ENCODE measurements at regions not wholly inside any gene's neighbourhood (a gene's known extent, or its start where the extent isn't known, plus 50 kb on each side); places are given as distances from the start of the nearest gene placed in this dataset.

DNA sequence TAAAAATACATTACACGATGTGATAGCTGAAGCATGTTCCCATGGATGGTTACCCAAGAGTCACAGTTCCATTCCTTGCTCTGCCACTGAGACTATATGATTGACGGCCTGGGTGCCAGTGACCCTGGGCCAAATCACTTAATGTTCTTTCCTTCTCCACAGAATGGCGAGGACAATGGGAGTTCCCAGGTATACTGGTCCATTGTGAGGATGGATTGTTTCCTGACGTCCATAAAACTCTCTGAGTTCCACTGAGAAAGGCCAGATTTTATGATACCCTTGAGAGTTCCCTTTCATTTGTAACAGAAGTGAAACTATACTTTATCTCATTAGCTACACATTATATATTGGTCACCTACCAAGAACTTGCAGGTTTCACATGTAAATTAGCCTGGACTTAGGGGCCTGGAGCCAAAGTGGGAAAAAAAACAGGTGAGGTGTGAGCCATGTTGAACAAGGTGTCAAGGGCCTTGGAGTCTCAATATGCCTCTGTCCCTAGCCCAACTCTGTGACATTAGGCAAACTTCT lies 502.2 kb upstream of the DAB1 start:
- no peak for DNase-seq (ENCODE audit: low read depth in 2 of 2)

DNA sequence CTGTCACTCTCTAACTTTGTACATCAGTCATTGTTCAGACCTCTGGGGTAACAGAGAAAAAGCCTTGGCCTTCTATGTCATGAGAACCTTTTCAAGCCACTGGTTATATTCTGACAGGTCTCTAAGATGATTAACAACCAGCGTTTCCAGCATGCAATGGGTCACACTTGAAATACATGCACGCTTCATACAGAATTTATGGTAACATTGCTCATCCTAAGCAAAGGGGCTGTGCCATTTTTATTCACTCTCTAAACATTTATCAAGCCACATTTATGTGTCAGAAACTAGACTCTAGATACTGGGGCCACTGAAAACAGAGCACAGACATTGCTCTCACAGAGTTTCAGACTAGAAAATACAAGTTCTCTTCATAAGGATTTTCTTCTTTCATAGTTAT lies 501.4 kb upstream of the DAB1 start:
- no peak for DNase-seq (ENCODE audit: low read depth in 2 of 2)

DNA sequence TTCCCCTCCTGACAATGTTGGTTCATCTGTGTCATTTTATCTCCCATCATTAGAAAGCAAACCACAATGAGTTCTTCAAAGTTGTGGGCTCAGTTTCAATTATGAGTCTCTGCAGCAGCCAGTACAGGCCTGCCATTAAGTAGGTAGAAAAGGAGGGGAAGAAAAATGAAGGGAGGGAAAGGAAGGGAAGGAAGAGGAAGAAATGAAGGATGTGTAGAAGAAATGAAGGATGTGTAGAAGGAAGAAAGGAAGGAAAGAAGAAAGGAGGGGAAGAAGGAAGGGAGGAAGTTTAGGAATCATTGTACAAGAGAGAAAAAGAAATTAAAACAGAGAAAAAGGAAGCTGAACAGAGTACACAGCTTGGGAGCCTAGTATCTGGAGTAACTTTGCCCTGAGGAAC lies 498.3 kb upstream of the DAB1 start:
- DNase-seq (ENCODE audit: low read depth in 2 of 2): no peak

DNA sequence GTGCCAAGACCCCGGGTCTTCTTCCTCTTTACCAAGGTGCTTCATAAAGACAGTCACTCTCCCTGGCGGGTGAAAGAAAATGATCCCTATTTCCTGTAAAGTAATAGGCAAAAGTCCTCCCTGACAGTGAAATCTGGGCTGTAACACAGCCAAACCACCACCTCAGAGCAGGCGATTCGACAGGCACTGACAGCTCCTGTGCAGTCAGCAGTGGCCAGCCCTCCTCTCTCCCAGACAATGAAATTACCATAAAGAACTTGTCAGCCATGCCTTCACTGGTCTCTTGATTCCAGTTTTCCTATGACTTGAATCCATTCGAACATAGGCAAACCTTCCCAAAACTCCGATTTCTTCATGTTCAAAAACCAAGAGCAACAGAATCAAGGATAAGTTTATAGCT lies 492.2 kb upstream of the DAB1 start:
- no peak for DNase-seq (ENCODE audit: low read depth in 2 of 2)

DNA sequence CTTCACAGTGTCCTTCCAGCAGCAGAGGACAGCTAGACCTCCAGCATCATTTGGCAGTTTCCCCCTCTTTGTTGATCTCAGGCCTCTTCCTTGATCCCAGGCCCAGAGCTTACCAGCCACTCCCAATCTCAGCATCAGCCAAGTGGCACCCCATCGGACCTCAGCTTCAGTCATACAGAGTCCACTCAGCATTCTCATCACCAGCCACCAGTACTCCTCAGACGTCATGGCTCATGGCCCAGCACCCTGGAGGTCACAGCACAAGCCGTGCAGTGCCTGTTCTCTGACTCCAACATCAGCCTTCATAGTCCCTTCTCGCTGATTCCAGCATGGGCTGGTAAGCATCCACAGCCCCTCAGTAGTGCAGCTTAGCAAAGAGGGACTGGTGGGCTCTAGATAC lies 487.6 kb upstream of the DAB1 start:
- DNase-seq (ENCODE audit: low read depth in 2 of 2): no peak

DNA sequence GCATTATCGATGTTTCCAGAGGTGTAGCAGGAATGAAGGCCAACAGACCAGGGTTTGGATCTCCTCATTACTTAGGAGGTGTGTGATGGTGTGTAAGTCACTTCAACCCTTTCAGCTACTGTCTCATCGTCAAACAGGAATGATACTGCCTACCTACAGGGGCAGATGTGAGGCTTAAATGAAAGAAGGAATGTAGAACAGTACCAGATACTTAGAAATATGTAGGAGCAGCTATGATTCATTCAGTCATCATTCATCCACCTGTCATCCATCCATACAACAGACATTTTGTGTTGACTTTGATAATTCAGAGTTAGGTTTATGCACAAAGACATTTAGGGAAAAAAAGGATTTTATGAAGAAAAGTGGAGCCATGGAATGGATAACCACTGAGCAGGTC lies 486.9 kb upstream of the DAB1 start:
- no peak for DNase-seq (ENCODE audit: low read depth in 2 of 2)

DNA sequence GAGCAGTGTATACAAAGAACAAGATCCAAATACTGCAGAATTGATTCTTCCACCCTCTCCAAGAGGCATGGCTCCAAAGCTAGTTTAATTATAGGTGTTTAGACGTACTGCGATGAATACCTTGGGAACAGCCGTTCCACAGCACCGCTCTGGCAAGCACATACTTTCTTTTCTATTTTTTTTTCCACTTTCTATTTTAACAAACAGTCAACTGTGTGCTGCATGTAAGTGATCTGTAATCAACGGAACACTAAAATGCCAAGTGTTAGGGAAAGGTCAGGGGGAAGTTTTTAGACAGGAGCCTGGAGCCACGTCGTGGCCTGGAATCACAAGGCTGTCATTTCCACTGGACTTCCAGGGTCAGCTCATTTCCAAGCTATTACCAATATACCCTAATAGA lies 486.4 kb upstream of the DAB1 start:
- DNase-seq (ENCODE audit: low read depth in 2 of 2): no peak

DNA sequence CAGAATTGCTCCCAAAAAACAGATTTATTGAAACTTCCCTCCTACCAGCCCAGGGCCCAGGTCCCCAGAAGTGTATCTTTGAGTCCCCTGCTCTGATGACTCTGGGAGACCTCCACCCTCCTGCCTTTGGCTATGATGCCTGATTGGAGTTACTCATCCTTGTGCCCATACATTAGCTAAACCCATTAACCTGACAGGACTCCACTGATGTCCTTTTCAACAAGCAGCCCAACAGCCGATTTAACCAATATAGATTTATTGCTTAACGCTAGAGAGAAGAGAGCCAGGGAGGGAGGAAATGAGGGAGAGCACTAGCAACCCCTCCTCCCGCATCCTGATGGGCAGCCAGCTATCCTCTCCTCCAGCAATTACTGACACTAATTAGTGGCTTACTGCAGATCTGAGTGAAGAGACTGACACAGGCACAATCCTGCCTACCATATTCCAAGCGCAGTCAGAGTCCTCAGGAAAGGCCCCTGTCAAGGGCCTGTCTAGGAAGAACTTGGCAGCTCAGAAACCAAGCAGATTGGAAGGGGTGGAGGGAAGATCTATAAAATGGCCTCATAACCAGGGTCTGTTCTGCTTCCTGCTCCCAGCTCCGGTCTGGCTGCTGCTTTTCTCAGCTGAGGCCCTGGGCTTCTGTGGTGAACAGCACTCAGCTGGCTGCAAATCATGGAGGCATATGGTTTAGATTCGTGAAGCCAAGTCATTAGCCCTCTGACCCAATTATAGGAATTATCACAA lies 484.5 kb upstream of the DAB1 start:
- DNase-seq (ENCODE audit: low read depth in 2 of 2): no peak

DNA sequence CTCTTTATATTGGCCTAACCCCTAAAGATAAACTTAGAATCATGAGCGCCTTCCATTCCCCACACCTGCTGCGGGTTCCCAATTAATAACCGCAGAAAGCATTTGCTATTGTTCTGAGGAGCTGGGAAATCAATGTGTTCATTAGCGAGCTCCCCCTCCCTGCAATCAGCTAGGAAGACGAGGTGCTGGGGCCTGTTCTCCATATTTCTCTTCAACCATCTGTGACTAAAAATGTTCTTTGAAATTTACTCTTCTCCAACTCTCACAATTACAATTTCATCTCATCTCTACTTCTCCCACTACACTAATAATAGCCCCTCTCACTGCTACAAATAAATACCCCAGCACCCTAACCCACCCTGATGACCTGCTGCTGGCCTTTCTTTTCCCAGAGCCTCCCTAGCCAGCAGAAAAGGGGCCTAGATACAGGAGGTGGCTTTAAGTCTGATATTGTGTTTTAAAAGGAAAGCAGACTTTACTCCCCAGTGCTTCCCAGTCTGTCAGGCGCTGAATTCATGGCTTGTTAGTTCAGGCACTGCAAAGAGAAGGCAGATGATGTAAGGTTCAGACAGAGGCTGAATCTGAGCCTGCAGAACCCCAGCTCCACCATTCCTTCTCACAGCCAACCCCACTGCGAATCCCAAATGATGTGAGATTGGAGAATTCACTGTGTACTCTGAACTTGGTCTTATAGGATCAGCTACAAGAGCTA lies 477.5 kb upstream of the DAB1 start:
- DNase-seq (ENCODE audit: low read depth in 2 of 2): no peak

DNA sequence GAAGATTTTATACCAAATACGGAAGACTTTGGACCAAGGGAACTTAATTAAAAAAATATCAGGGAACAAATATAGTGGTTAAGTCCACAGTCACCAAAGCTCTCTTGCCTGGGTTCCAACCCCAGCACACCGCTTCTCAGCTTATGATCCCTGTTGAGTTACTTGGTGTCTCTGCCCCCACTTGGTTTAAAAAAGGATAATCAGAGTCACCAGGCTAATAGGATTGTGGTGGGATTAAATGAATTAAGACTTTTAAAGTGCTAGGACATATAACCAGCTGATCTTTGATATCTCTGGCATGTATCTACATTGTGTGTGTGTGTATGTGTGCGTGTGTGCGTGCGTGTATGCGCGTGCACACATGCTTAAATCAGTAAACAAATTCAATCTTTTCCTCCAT lies 474.7 kb upstream of the DAB1 start:
- no peak for DNase-seq (ENCODE audit: low read depth in 2 of 2)

DNA sequence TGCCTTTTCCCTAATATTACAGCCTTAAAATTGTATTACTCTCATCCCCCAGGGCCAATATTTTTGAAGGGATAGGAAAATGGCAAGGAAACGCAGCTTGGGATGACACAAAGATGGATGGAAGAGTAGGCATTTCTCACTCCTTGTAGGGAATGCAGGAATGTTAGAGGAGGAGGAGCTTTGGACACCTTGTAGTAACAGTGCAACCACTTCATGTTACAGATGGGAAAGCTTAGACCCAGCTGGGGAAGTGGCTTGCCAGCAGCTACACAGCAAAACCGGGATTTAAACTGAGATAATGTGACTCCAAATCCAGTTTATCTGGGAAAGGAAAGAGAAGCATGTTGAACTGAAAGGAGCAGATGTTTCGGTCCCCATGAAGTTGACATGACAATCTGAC lies 473.7 kb upstream of the DAB1 start:
- no peak for DNase-seq (ENCODE audit: low read depth in 2 of 2)

DNA sequence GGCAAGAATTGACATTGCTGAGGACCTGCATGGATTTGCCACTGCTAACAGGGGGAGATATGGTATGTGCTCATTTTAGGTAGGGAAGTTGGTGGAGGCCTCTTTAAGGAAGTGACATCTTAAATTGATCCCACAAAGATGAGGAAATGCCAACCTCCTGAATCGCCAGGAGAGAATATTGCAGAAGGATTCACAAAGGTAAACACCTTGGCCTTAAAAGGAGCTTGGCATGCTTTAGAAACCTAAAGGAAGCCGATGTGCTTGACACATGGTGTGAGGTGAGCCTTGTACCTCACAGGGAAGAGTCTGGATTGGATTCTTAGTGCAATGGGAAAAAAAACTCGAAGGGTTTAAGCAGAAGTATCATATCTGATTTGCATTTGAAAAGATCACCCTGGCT lies 470.5 kb upstream of the DAB1 start:
- no peak for DNase-seq (ENCODE audit: low read depth in 2 of 2)

DNA sequence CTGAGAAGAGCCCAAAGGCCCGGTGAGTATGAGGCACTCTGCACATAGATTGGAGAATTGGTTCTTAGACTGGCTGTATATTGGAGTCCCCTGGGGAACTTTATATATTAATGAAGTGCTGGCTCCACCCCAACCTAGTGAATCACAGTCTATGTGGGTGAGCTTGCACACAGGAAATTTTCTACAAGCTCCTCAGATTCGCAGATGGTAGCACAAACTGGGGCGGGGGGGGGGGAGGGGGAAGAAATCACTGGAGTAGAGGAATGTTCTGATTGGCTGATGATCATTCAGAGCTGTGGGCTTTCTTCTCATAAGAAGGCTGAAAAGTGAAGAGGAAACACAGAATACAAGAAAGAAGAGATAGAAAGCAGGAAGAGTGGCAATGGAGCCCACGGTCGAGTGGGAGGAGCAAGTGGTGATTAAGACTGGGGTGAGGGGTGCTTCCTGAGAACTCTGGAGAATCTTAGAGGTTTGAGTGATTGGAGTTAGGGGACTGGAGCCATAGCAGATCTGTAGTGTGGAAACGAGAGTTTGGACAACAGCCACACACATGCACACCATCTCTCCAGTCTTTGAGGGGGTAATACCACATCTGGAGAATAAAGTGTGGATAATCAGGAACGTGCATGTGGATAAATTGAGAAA lies 465.9 kb upstream of the DAB1 start:
- no peak for DNase-seq (ENCODE audit: low read depth in 2 of 2)

DNA sequence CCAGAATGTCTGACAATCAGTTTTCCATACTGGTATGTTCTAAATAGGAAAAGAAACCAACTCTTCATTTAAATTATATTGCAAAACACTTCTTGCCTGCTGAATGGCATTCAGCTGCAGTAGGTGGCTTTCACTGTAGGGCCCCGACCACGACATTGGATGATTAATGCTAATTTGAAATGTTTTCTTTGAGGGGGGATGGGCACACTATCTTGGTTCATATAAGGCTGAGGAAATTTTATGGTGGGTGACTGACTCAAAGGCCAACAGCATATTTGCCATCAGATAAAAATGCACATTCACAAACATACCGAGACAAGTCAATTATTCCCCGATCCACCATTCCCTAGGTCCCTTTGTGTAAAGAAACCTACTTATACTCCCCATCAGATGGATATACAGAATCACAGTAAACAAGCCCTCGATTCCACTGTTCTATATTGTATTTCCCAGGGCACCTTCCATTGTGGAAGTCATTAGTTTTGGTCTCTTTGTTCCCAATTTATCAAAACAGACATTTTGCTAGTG lies 464.2 kb upstream of the DAB1 start:
- no peak for DNase-seq (ENCODE audit: low read depth in 2 of 2)

DNA sequence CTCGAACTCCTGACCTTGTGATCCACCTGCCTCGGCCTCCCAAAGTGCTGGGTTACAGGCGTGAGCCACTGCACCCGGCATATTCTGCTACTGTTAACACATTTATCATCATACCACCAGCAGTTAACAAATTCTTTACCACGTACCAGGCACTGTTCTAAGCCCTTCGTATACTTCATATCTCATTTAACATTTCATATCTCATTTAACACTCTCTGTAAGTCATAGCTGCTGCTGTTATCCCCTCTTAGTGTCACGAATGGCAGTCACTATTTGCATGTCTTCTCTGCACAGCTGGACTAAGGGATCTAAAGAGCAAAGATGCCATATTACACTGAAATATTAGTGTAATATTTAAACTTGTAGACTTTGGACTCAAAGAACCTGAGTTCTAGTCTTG lies 462.5 kb upstream of the DAB1 start:
- no peak for DNase-seq (ENCODE audit: low read depth in 2 of 2)

DNA sequence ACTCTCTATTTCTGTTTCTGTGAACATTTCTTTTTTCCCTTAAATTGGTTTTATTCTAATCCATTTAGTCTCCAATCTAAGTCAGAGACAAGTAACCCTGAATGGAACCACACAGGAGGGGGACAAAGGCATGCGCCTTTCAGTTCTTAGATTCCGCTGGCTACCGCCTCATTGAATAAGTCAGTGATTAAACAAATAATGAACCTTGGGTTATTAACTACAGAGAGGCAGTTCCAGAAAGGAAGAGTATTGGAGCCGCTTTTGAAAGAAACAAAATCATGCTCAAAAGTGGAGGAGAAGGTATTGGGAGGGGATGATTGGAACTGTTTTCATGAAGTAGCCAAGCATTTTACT lies 459.8 kb upstream of the DAB1 start:
- no peak for DNase-seq (ENCODE audit: low read depth in 2 of 2)

DNA sequence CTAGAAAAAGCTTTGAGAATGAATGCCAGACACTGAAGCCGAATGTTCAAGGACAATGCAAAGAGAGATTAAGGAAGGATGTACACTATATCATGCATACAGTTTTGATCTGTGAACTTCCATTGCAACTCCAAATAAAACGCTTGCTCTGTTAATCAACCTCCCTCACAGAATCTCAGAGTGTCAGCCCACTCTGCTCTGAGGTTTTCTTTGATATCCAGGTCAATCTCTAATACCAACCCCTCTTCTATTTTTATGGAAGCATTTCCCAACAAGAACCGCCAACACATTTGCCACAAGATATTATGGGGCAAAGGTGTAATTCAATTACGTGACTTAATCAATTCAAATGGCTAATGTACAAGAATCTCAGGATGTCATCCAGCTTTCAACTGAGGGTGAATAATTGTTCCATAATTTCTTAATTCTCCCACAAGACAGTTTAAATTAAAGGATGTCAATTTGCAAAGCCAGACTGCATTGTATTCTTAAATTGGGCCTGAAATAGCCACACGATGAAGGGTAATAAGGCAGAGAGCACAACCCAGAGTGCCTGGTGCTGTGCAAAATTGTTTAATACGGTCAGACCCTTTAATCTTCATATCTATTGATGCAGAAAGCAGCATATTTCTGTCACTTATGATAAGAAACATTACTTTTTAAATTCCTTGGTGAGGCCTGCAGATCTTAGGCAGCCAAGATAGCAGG lies 459.2 kb upstream of the DAB1 start:
- DNase-seq (ENCODE audit: low read depth in 2 of 2): no peak

DNA sequence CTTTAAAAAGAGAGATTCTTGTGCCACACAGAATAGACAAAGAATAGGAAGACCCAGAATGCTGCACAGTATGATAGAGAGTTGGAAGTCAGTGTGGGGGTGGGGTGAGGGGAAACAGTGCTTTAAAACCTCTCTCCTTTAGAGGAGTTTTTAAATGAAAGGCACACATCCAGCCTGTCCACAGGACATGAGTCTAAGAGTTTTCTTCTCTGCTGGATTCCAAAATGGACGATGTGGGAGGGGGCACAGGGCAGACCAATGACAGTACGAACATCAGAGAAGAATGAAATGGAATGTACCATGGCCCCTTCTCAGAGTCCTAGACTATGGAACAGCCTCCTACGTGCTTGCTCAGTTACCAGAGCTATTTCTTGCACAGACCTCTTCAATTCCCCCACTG lies 458.2 kb upstream of the DAB1 start:
- no peak for DNase-seq (ENCODE audit: low read depth in 2 of 2)

DNA sequence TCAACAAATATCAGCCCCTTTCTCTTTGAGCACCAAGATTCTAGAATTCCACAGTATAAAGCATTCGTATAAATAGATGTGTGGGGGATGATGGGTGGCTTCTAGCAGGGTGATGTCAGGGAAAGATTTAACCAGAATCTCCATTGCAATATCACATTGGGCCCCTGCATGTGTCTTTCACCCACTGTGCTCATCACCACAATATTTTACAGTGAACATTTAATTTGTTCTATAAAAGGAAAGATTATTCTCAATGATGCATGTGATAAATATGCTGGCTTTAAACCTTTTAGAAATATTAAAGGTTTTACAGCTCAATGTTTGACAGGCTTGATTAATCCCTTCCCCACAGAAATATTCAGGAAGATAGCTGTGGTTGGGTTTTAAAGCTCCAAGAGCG lies 457.8 kb upstream of the DAB1 start:
- no peak for DNase-seq (ENCODE audit: low read depth in 2 of 2)

DNA sequence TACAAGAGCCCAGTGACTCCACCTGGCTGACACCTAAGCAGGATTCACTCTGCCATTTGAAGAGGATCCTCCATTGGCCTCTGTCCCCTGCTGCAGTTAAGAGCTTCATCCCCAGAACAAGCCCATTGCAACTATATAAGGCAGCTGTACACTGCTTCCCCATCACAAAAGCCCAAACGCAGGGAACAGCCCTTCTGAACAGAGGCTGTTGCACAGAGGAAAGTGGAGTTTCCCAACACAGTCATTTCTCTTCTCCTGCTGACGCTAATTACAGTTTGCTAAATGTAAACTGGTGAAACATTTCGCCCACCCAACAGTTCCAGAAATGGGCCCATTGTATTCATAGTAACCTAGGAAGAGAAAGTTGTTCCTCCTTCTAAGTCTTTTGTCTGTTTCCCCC lies 455.8 kb upstream of the DAB1 start:
- DNase-seq (ENCODE audit: low read depth in 2 of 2): no peak

DNA sequence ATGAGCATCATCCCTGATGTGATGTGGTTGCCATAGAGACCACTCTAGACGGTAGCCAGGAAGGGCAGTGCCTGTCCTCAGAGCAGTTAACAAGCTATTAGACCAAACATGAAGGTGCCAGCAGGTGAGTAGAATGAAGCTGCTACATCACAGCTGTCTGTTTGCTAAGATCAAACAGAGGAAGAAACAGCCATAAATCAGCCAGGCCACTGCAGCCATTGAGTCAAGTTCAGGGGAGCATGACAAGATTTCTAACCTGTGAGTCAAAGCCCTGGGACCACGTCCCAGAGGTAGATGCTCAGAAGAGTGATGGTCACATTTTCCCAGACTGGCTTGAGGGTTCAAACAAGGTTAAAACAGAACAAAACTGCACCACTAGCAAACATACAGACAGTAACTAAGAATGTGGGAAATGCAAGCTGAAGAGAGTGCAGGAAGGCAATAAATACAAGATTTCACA lies 450.6 kb upstream of the DAB1 start:
- DNase-seq (ENCODE audit: low read depth in 2 of 2): no peak

DNA sequence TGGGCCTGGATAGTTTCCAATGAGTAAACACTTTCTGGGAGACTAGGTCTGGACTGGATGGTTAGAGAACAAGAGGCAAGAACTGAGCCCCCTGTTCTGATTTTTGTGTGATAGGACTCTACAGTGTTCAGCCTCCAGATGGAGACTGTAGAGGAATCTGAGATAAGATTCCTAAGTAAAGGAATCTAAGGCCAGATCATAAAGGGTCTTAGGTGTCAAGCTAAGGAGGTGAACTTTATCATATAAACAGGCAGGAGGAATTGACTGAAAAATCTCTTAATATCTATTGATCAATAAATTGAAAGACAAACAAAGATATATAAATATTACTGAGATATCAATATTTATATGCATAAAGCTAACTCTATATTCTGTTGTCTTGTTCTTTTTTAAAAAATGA lies 449.1 kb upstream of the DAB1 start:
- DNase-seq (ENCODE audit: low read depth in 2 of 2): no peak

Data from stimulated activated CD8-positive, alpha-beta memory T cell treated with anti-CD3 and anti-CD28 coated beads, Interleukin-2, amount 100 ng/mL, for 48 hours (primary cell).